LNCaP clone FGC (cell line): ENCODE measurements at regions not wholly inside any gene's neighbourhood (a gene's known extent, or its start where the extent isn't known, plus 50 kb on each side); places are given as distances from the start of the nearest gene placed in this dataset.

Experiments
- DNase-seq: peaks from one replicate; pipeline ENCODE4 v3.0.0-alpha.2; 2011; ENCODE audit warnings: low read depth
- H3K4me3 ChIP-seq: 2 replicates; pipeline ENCODE4 v1.5.1; 2011; ENCODE audit warnings: mild to moderate bottlenecking, low read depth, low read length, control low read depth
- CTCF ChIP-seq: IDR thresholded peaks from 2 replicates; pipeline ENCODE4 v1.5.1; 2012; ENCODE audit warnings: mild to moderate bottlenecking; ENCODE audit not compliant: control insufficient read depth, insufficient read depth; ENCODE audit errors: extremely low read depth

- H3K4me3 ChIP-seq, result no peak overlapping the region
- DNase-seq, result no peak
- no peak for TF ChIP-seq CTCF
These were observed 55.6 kb upstream of the ABCD3 start for GRCh38 chr1:94362466-94363058.

GRCh38 chr1:94358630-94359599, 59.3 kb upstream of the ABCD3 start:
- no peak for DNase-seq
- no peak overlapping the region for H3K4me3 ChIP-seq
- no peak for TF ChIP-seq CTCF

GRCh38 chr1:94357661-94358060, 60.5 kb upstream of the ABCD3 start:
- no peak for TF ChIP-seq CTCF
- H3K4me3 ChIP-seq, result no peak overlapping the region
- DNase-seq, result no peak

GRCh38 chr1:94355485-94355980, 62.7 kb upstream of the ABCD3 start:
- no peak for DNase-seq
- no peak for TF ChIP-seq CTCF
- H3K4me3 ChIP-seq, result no peak overlapping the region

GRCh38 chr1:94351481-94351880, 66.7 kb upstream of the ABCD3 start:
- no peak for TF ChIP-seq CTCF
- DNase-seq, result no peak
- H3K4me3 ChIP-seq, result no peak overlapping the region

- no peak for DNase-seq
- no peak for TF ChIP-seq CTCF
- H3K4me3 ChIP-seq, result no peak overlapping the region
These were observed 67.8 kb upstream of the ABCD3 start for GRCh38 chr1:94350350-94350924.
